Parathyroid adenoma (tissue), 2 donors: ENCODE measurements at regions not wholly inside any gene's neighbourhood (a gene's known extent, or its start where the extent isn't known, plus 50 kb on each side); places are given as distances from the start of the nearest gene placed in this dataset.

Experiments used
- H2AFZ ChIP-seq: fragments of 300-600 bp; sonication (generic); one replicate; pipeline ENCODE4 v1.7.0; 2017; ENCODE audit warnings: antibody characterized with exemption, mild to moderate bottlenecking
- H3K27ac ChIP-seq: fragments of 300-600 bp; sonication (generic); one replicate; pipeline ENCODE4 v1.7.0; 2017
- H3K27me3 ChIP-seq: fragments of 300-600 bp; sonication (generic); one replicate; pipeline ENCODE4 v1.7.0; 2017; ENCODE audit warnings: low read length; ENCODE audit not compliant: control insufficient read depth, insufficient read depth
- H3K36me3 ChIP-seq: fragments of 300-600 bp; sonication (generic); one replicate; pipeline ENCODE4 v1.7.0; 2017; ENCODE audit warnings: low read length; ENCODE audit not compliant: control insufficient read depth, insufficient read depth
- H3K4me1 ChIP-seq: fragments of 300-600 bp; sonication (generic); one replicate; pipeline ENCODE4 v1.7.0; 2017; ENCODE audit warnings: control low read depth
- H3K4me2 ChIP-seq: fragments of 300-600 bp; sonication (generic); one replicate; pipeline ENCODE4 v1.7.0; 2017; ENCODE audit warnings: low read length
- H3K4me3 ChIP-seq: fragments of 300-600 bp; sonication (generic); one replicate; pipeline ENCODE4 v1.7.0; 2017; ENCODE audit warnings: low read depth, low read length
- H3K79me2 ChIP-seq: fragments of 300-600 bp; sonication (generic); one replicate; pipeline ENCODE4 v1.7.0; 2017; ENCODE audit warnings: control low read depth
- H3K9ac ChIP-seq: fragments of 300-600 bp; sonication (generic); one replicate; pipeline ENCODE4 v1.7.0; 2017; ENCODE audit warnings: mild to moderate bottlenecking
- H3K9me3 ChIP-seq: fragments of 300-600 bp; sonication (generic); one replicate; pipeline ENCODE4 v1.7.0; 2017; ENCODE audit warnings: low read length; ENCODE audit not compliant: control insufficient read depth
- CTCF ChIP-seq: fragments of 300-600 bp; sonication (generic); IDR thresholded peaks from one replicate; pipeline ENCODE4 v1.7.0; 2017; ENCODE audit warnings: antibody characterized with exemption, mild to moderate bottlenecking
- donor health status: primary hyperparathyroidism.

GRCh38 chrX:139049465-139049864 lies 337.9 kb upstream of the FGF13 start:
- H3K9me3 ChIP-seq = no peaks in the 10 kb centered on the region
- H3K27me3 ChIP-seq = no peaks in the 10 kb centered on the region
- H2AFZ ChIP-seq = no peak overlapping the region
- H3K4me1 ChIP-seq = no peaks in the 10 kb centered on the region
- H3K27ac ChIP-seq = no peak overlapping the region
- no peak overlapping the region for H3K4me3 ChIP-seq
- no peak overlapping the region for H3K9ac ChIP-seq
- H3K36me3 ChIP-seq = no peaks in the 10 kb centered on the region
- no peak for TF ChIP-seq CTCF
- H3K4me2 ChIP-seq = no peak overlapping the region
- no peaks in the 10 kb centered on the region for H3K79me2 ChIP-seq

- no peaks in the 10 kb centered on the region for H3K4me1 ChIP-seq
- no peaks in the 10 kb centered on the region for H3K9me3 ChIP-seq
- no peaks in the 10 kb centered on the region for H3K79me2 ChIP-seq
- no peak overlapping the region for H3K27ac ChIP-seq
- no peaks in the 10 kb centered on the region for H3K27me3 ChIP-seq
- H3K9ac ChIP-seq = no peak overlapping the region
- H3K4me3 ChIP-seq = no peak overlapping the region
- H2AFZ ChIP-seq = no peak overlapping the region
- TF ChIP-seq CTCF = no peak
- H3K36me3 ChIP-seq = no peaks in the 10 kb centered on the region
- H3K4me2 ChIP-seq = no peak overlapping the region
Observed at GRCh38 chrX:139044680-139045079, 333.2 kb upstream of the FGF13 start.

GRCh38 chrX:139039041-139039440 lies 327.5 kb upstream of the FGF13 start:
- no peak for TF ChIP-seq CTCF
- Histone ChIP-seq H2AFZ (no peak overlapping the region), H3K27ac (no peak overlapping the region), H3K9ac (no peak overlapping the region), H3K9me3 (no peaks in the 10 kb centered on the region), H3K79me2 (no peaks in the 10 kb centered on the region), H3K4me3 (no peak overlapping the region), H3K27me3 (no peaks in the 10 kb centered on the region), H3K4me1 (no peaks in the 10 kb centered on the region), H3K4me2 (no peak overlapping the region), H3K36me3 (no peaks in the 10 kb centered on the region)

GRCh38 chrX:139026811-139027210 lies 315.3 kb upstream of the FGF13 start:
- Histone ChIP-seq H3K4me3 (no peak overlapping the region), H3K79me2 (no peaks in the 10 kb centered on the region), H3K27me3 (no peaks in the 10 kb centered on the region), H3K4me2 (no peak overlapping the region), H3K27ac (no peak overlapping the region), H3K36me3 (no peaks in the 10 kb centered on the region), H3K4me1 (no peaks in the 10 kb centered on the region), H2AFZ (no peak overlapping the region), H3K9ac (no peak overlapping the region), H3K9me3 (no peaks in the 10 kb centered on the region)
- no peak for TF ChIP-seq CTCF

- Histone ChIP-seq H3K79me2 (no peaks in the 10 kb centered on the region), H3K27ac (no peak overlapping the region), H3K9ac (no peak overlapping the region), H3K4me2 (no peak overlapping the region), H3K36me3 (no peaks in the 10 kb centered on the region), H2AFZ (no peak overlapping the region), H3K27me3 (no peaks in the 10 kb centered on the region), H3K9me3 (no peaks in the 10 kb centered on the region), H3K4me3 (no peak overlapping the region), H3K4me1 (no peaks in the 10 kb centered on the region)
- TF ChIP-seq CTCF = no peak
Observed at GRCh38 chrX:139026406-139026805, 314.9 kb upstream of the FGF13 start.
